GM23248 (cell line): ENCODE measurements at regions not wholly inside any gene's neighbourhood (a gene's known extent, or its start where the extent isn't known, plus 50 kb on each side); places are given as distances from the start of the nearest gene placed in this dataset.

Experiments
- DNase-seq: peaks from one replicate; pipeline ENCODE4 v3.0.0-alpha.2; 2015
- H2AFZ ChIP-seq: fragments of 200-600 bp; sonication (generic); 2 replicates; pipeline ENCODE4 v1.6.1; 2016; ENCODE audit warnings: antibody characterized with exemption
- H3F3A ChIP-seq: fragments of 200-600 bp; sonication (generic); 2 replicates; pipeline ENCODE4 v1.6.1; 2016; ENCODE audit warnings: mild to moderate bottlenecking, antibody characterized with exemption, mixed run types; ENCODE audit not compliant: insufficient read depth
- H3K27ac ChIP-seq: fragments of 200-600 bp; sonication (generic); 2 replicates; pipeline ENCODE4 v1.5.1; 2016; ENCODE audit warnings: mild to moderate bottlenecking
- H3K27me3 ChIP-seq: fragments of 200-600 bp; sonication (generic); replicated peaks from 2 replicates; pipeline ENCODE4 v1.6.1; 2016; ENCODE audit warnings: mild to moderate bottlenecking; ENCODE audit not compliant: insufficient read depth
- H3K36me3 ChIP-seq: fragments of 200-600 bp; sonication (generic); 2 replicates; pipeline ENCODE4 v1.6.1; 2016; ENCODE audit warnings: low read depth, mild to moderate bottlenecking
- H3K4me1 ChIP-seq: fragments of 200-600 bp; sonication (generic); 2 replicates; pipeline ENCODE4 v1.6.1; 2016; ENCODE audit warnings: mild to moderate bottlenecking; ENCODE audit not compliant: insufficient read depth
- H3K4me2 ChIP-seq: fragments of 200-600 bp; sonication (generic); one replicate; pipeline ENCODE4 v1.6.1; 2016; ENCODE audit warnings: mild to moderate bottlenecking; ENCODE audit not compliant: unreplicated experiment
- H3K4me3 ChIP-seq: fragments of 200-600 bp; sonication (generic); 2 replicates; pipeline ENCODE4 v1.5.1; 2016; ENCODE audit warnings: mild to moderate bottlenecking
- H3K79me2 ChIP-seq: fragments of 200-600 bp; sonication (generic); 2 replicates; pipeline ENCODE4 v1.6.1; 2016; ENCODE audit warnings: mild to moderate bottlenecking; ENCODE audit not compliant: insufficient read depth
- H3K9ac ChIP-seq: fragments of 200-600 bp; sonication (generic); 2 replicates; pipeline ENCODE4 v1.6.1; 2016; ENCODE audit warnings: mild to moderate bottlenecking
- H3K9me2 ChIP-seq: fragments of 200-600 bp; sonication (generic); 2 replicates; pipeline ENCODE4 v1.6.1; 2016; ENCODE audit warnings: mixed run types, mild to moderate bottlenecking, moderate library complexity; ENCODE audit not compliant: insufficient read depth
- H3K9me3 ChIP-seq: fragments of 200-600 bp; sonication (generic); one replicate; pipeline ENCODE4 v1.6.1; 2017; ENCODE audit warnings: low read depth
- H4K20me1 ChIP-seq: fragments of 200-600 bp; sonication (generic); 2 replicates; pipeline ENCODE4 v1.6.0; 2016; ENCODE audit not compliant: insufficient read depth
- EZH2 ChIP-seq: fragments of 200-600 bp; sonication (generic); IDR thresholded peaks from 2 replicates; pipeline ENCODE4 v1.6.1; 2018; ENCODE audit warnings: antibody characterized with exemption, mild to moderate bottlenecking; ENCODE audit not compliant: insufficient read depth, poor library complexity, severe bottlenecking
- EZH2phosphoT487 ChIP-seq: fragments of 200-600 bp; sonication (generic); IDR thresholded peaks from 2 replicates; pipeline ENCODE4 v1.6.1; 2018; ENCODE audit warnings: antibody characterized with exemption, moderate library complexity, mild to moderate bottlenecking, low read depth; ENCODE audit not compliant: insufficient read depth
- WGBS, 2 experiments: methylation state at CpG; one replicate each; pipeline ENCODE4 v1.1.6; 2015 to 2017; ENCODE audit warnings: low lambda C conversion rate in 2 of 2, low coverage in 1 of 2; ENCODE audit errors: missing lambda C conversion rate in 2 of 2; 5-methylcytosine and 5-hydroxymethylcytosine counted together
- in situ Hi-C: fragments of 300-500 bp; cut with MboI; formaldehyde crosslinking; loops from 2 replicates; pipeline ENCODE4 v1.15.0; 2020

GRCh38 chr2:103383541-103383940 is 621.7 kb downstream of the TMEM182 start:
- Histone ChIP-seq H3K36me3 (no peaks in the 10 kb centered on the region), H3K27me3 (no peaks in the 10 kb centered on the region), H4K20me1 (no peaks in the 10 kb centered on the region), H3K9ac (no peak overlapping the region), H2AFZ (no peak overlapping the region), H3K79me2 (no peaks in the 10 kb centered on the region), H3K4me3 (no peak overlapping the region), H3K27ac (no peak overlapping the region), H3F3A (no peaks in the 10 kb centered on the region), H3K4me1 (no peaks in the 10 kb centered on the region), H3K9me3 (no peaks in the 10 kb centered on the region), H3K9me2 (no peaks in the 10 kb centered on the region), H3K4me2 (no peak overlapping the region)
- in situ Hi-C loops, result no loop called here
- TF ChIP-seq EZH2 (no peak), EZH2phosphoT487 (no peak)
- 5% methylated on average over 3 of the region's 3 CpGs for WGBS, 2 experiments
- DNase-seq, result no peak

GRCh38 chr2:103386872-103387271 is 625.0 kb downstream of the TMEM182 start:
- Histone ChIP-seq H3K27me3 (no peaks in the 10 kb centered on the region), H3K27ac (no peak overlapping the region), H3K9me3 (no peaks in the 10 kb centered on the region), H3K9me2 (no peaks in the 10 kb centered on the region), H2AFZ (no peak overlapping the region), H3F3A (no peaks in the 10 kb centered on the region), H3K79me2 (no peaks in the 10 kb centered on the region), H3K4me3 (no peak overlapping the region), H3K4me2 (no peak overlapping the region), H4K20me1 (no peaks in the 10 kb centered on the region), H3K36me3 (no peaks in the 10 kb centered on the region), H3K4me1 (no peaks in the 10 kb centered on the region), H3K9ac (no peak overlapping the region)
- no peak for DNase-seq
- 28 to 34% methylated on average over 3 of the region's 3 CpGs for WGBS, 2 experiments
- in situ Hi-C loops, result no loop called here
- no peak for TF ChIP-seq EZH2phosphoT487
- TF ChIP-seq EZH2, result no peak

GRCh38 chr2:103387888-103388287 is 626.1 kb downstream of the TMEM182 start:
- Histone ChIP-seq H3K36me3 (no peaks in the 10 kb centered on the region), H2AFZ (no peak overlapping the region), H3K9me2 (no peaks in the 10 kb centered on the region), H3K4me3 (no peak overlapping the region), H3K9ac (no peak overlapping the region), H3K4me2 (no peak overlapping the region), H3K27me3 (no peaks in the 10 kb centered on the region), H3K9me3 (no peaks in the 10 kb centered on the region), H3K4me1 (no peaks in the 10 kb centered on the region), H3K79me2 (no peaks in the 10 kb centered on the region), H3F3A (no peaks in the 10 kb centered on the region), H4K20me1 (no peaks in the 10 kb centered on the region), H3K27ac (no peak overlapping the region)
- DNase-seq, result no peak
- in situ Hi-C loops, result no loop called here
- TF ChIP-seq EZH2phosphoT487 (no peak), EZH2 (no peak)
- WGBS, 2 experiments, result 18 to 20% methylated on average over 5 of the region's 5 CpGs

GRCh38 chr2:103396152-103396551 is 634.3 kb downstream of the TMEM182 start:
- Histone ChIP-seq H3K4me1 (no peaks in the 10 kb centered on the region), H3K4me3 (no peak overlapping the region), H3F3A (no peaks in the 10 kb centered on the region), H3K9ac (no peak overlapping the region), H3K27ac (no peak overlapping the region), H3K79me2 (no peaks in the 10 kb centered on the region), H3K9me3 (no peaks in the 10 kb centered on the region), H3K27me3 (no peaks in the 10 kb centered on the region), H2AFZ (no peak overlapping the region), H3K9me2 (no peaks in the 10 kb centered on the region), H3K36me3 (no peaks in the 10 kb centered on the region), H4K20me1 (no peaks in the 10 kb centered on the region), H3K4me2 (no peak overlapping the region)
- in situ Hi-C loops, result no loop called here
- DNase-seq, result no peak
- WGBS, 2 experiments, result 0% methylated on average over 1 of the region's 1 CpG
- no peak for TF ChIP-seq EZH2
- no peak for TF ChIP-seq EZH2phosphoT487

- WGBS, 2 experiments, result 17 to 18% methylated on average over 4 of the region's 4 CpGs
- no peak overlapping the region for H3K4me3 ChIP-seq
- H3K36me3 ChIP-seq, result no peaks in the 10 kb centered on the region
- no peak overlapping the region for H3K27ac ChIP-seq
- no peaks in the 10 kb centered on the region for H3K4me1 ChIP-seq
- H3K9ac ChIP-seq, result no peak overlapping the region
- in situ Hi-C loops, result no loop called here
- H3K9me2 ChIP-seq, result no peaks in the 10 kb centered on the region
- H3K27me3 ChIP-seq, result no peaks in the 10 kb centered on the region
- no peaks in the 10 kb centered on the region for H3K79me2 ChIP-seq
- DNase-seq, result peak; percentile 4
- no peaks in the 10 kb centered on the region for H4K20me1 ChIP-seq
- H2AFZ ChIP-seq, result no peak overlapping the region
- no peaks in the 10 kb centered on the region for H3F3A ChIP-seq
- no peaks in the 10 kb centered on the region for H3K9me3 ChIP-seq
- H3K4me2 ChIP-seq, result no peak overlapping the region
- TF ChIP-seq EZH2, result no peak
- TF ChIP-seq EZH2phosphoT487, result no peak
These were observed 639.8 kb downstream of the TMEM182 start for GRCh38 chr2:103401621-103402020.
